A172 (cell line): ENCODE measurements at regions not wholly inside any gene's neighbourhood (a gene's known extent, or its start where the extent isn't known, plus 50 kb on each side); places are given as distances from the start of the nearest gene placed in this dataset.
A peak's percentile ranks its signal among the peaks of the same experiment; 100 is the strongest.

ENCODE experiments used
- DNase-seq: peaks from one replicate; pipeline ENCODE4 v3.0.0-alpha.2; 2015; ENCODE audit warnings: low spot score

- peak; percentile 71 for DNase-seq
These were observed 51.2 kb upstream of the CDH5 start for GRCh38 chr16:66315210-66315825.

- DNase-seq = no peak
These were observed 55.2 kb upstream of the CDH5 start for GRCh38 chr16:66311306-66311705.

- no peak for DNase-seq
These were observed 57.2 kb upstream of the CDH5 start for GRCh38 chr16:66309215-66309807.

GRCh38 chr16:66308096-66308495 lies 58.4 kb upstream of the CDH5 start:
- no peak for DNase-seq

GRCh38 chr16:66306366-66307150 lies 59.9 kb upstream of the CDH5 start:
- no peak for DNase-seq

- no peak for DNase-seq
These were observed 61.5 kb upstream of the CDH5 start for GRCh38 chr16:66304961-66305360.

GRCh38 chr16:66304151-66304550 lies 62.3 kb upstream of the CDH5 start:
- no peak for DNase-seq

- no peak for DNase-seq
These were observed 66.0 kb upstream of the CDH5 start for GRCh38 chr16:66300501-66300900.

- DNase-seq = no peak
These were observed 66.5 kb upstream of the CDH5 start for GRCh38 chr16:66300037-66300436.

- no peak for DNase-seq
These were observed 67.1 kb upstream of the CDH5 start for GRCh38 chr16:66299349-66299748.

- DNase-seq = no peak
These were observed 67.8 kb upstream of the CDH5 start for GRCh38 chr16:66298571-66299120.

GRCh38 chr16:66298006-66298405 lies 68.5 kb upstream of the CDH5 start:
- DNase-seq = no peak

- no peak for DNase-seq
These were observed 69.9 kb upstream of the CDH5 start for GRCh38 chr16:66296591-66296990.

GRCh38 chr16:66295761-66296546 lies 70.5 kb upstream of the CDH5 start:
- DNase-seq = no peak

GRCh38 chr16:66295213-66295612 lies 71.3 kb upstream of the CDH5 start:
- DNase-seq = no peak

GRCh38 chr16:66294507-66294906 lies 72.0 kb upstream of the CDH5 start:
- no peak for DNase-seq

GRCh38 chr16:66293932-66294331 lies 72.6 kb upstream of the CDH5 start:
- no peak for DNase-seq

GRCh38 chr16:66293207-66293735 lies 73.2 kb upstream of the CDH5 start:
- DNase-seq = no peak

- DNase-seq = no peak
These were observed 74.1 kb upstream of the CDH5 start for GRCh38 chr16:66292241-66292935.

- no peak for DNase-seq
These were observed 74.7 kb upstream of the CDH5 start for GRCh38 chr16:66291833-66292232.

GRCh38 chr16:66290431-66290830 lies 76.1 kb upstream of the CDH5 start:
- no peak for DNase-seq
